ENCODE measurements at regions not wholly inside any gene's neighbourhood (a gene's known extent, or its start where the extent isn't known, plus 50 kb on each side); places are given as distances from the start of the nearest gene placed in this dataset.

GRCh38 chr3:164903820-164904451, 174.4 kb downstream of the SI start:
- no peaks in the 10 kb centered on the region for H3K9me3 ChIP-seq (ENCODE audit: control insufficient read depth, insufficient read depth, low read length)
- H3K27ac ChIP-seq (ENCODE audit: low read depth, low read length): no peak overlapping the region
- H3K4me2 ChIP-seq (ENCODE audit: low read length): no peak overlapping the region
- H3K4me3 ChIP-seq (ENCODE audit: low read length): no peak overlapping the region
- H3F3A ChIP-seq (ENCODE audit: control insufficient read depth, insufficient read depth): no peaks in the 10 kb centered on the region
- no peaks in the 10 kb centered on the region for H3K27me3 ChIP-seq (ENCODE audit: control insufficient read depth, low read length)
- H4K20me1 ChIP-seq (ENCODE audit: control insufficient read depth, insufficient read depth, low read depth, low read length): no peaks in the 10 kb centered on the region
- no peaks in the 10 kb centered on the region for H3K4me1 ChIP-seq (ENCODE audit: control insufficient read depth, low read length)
- no peaks in the 10 kb centered on the region for H3K9me2 ChIP-seq (replicated peaks; ENCODE audit: control insufficient read depth, low read length)
- TF ChIP-seq CTCF (IDR thresholded peaks at IDR 0.05; ENCODE audit: low read depth, low read length, poor library complexity, severe bottlenecking): no peak
- TF ChIP-seq EZH2phosphoT487 (IDR thresholded peaks at IDR 0.05; ENCODE audit: borderline replicate concordance, low read length): no peak
- no peaks in the 10 kb centered on the region for H3K36me3 ChIP-seq (ENCODE audit: control insufficient read depth, low read length)
- no peaks in the 10 kb centered on the region for H3K79me2 ChIP-seq (ENCODE audit: control insufficient read depth, low read length)

- H3K9me2 ChIP-seq (replicated peaks; ENCODE audit: control insufficient read depth, low read length): no peaks in the 10 kb centered on the region
- H3K36me3 ChIP-seq (ENCODE audit: control insufficient read depth, low read length): no peaks in the 10 kb centered on the region
- TF ChIP-seq EZH2phosphoT487 (IDR thresholded peaks at IDR 0.05; ENCODE audit: borderline replicate concordance, low read length) (no peak), CTCF (IDR thresholded peaks at IDR 0.05; ENCODE audit: low read depth, low read length, poor library complexity, severe bottlenecking) (no peak)
- no peak overlapping the region for H3K4me2 ChIP-seq (ENCODE audit: low read length)
- H3K27ac ChIP-seq (ENCODE audit: low read depth, low read length): no peak overlapping the region
- H3F3A ChIP-seq (ENCODE audit: control insufficient read depth, insufficient read depth): no peaks in the 10 kb centered on the region
- no peak overlapping the region for H3K4me3 ChIP-seq (ENCODE audit: low read length)
- no peaks in the 10 kb centered on the region for H3K9me3 ChIP-seq (ENCODE audit: control insufficient read depth, insufficient read depth, low read length)
- no peaks in the 10 kb centered on the region for H4K20me1 ChIP-seq (ENCODE audit: control insufficient read depth, insufficient read depth, low read depth, low read length)
- no peaks in the 10 kb centered on the region for H3K79me2 ChIP-seq (ENCODE audit: control insufficient read depth, low read length)
- no peaks in the 10 kb centered on the region for H3K27me3 ChIP-seq (ENCODE audit: control insufficient read depth, low read length)
- H3K4me1 ChIP-seq (ENCODE audit: control insufficient read depth, low read length): no peaks in the 10 kb centered on the region
Observed at GRCh38 chr3:164897342-164897741, 181.0 kb downstream of the SI start.

GRCh38 chr3:164890061-164890460, 188.2 kb downstream of the SI start:
- Histone ChIP-seq H3K79me2 (ENCODE audit: control insufficient read depth, low read length) (no peaks in the 10 kb centered on the region), H3K9me3 (ENCODE audit: control insufficient read depth, insufficient read depth, low read length) (0 out of 2 replicates have a peak, but pooled peaks cover 4% of the 10 kb centered on the region), H3K9me2 (replicated peaks; ENCODE audit: control insufficient read depth, low read length) (no peaks in the 10 kb centered on the region), H3K4me1 (ENCODE audit: control insufficient read depth, low read length) (no peaks in the 10 kb centered on the region), H3K27me3 (ENCODE audit: control insufficient read depth, low read length) (no peaks in the 10 kb centered on the region), H3K27ac (ENCODE audit: low read depth, low read length) (no peak overlapping the region), H4K20me1 (ENCODE audit: control insufficient read depth, insufficient read depth, low read depth, low read length) (no peaks in the 10 kb centered on the region), H3K36me3 (ENCODE audit: control insufficient read depth, low read length) (no peaks in the 10 kb centered on the region), H3F3A (ENCODE audit: control insufficient read depth, insufficient read depth) (no peaks in the 10 kb centered on the region), H3K4me2 (ENCODE audit: low read length) (no peak overlapping the region), H3K4me3 (ENCODE audit: low read length) (no peak overlapping the region)
- TF ChIP-seq EZH2phosphoT487 (IDR thresholded peaks at IDR 0.05; ENCODE audit: borderline replicate concordance, low read length) (no peak), CTCF (IDR thresholded peaks at IDR 0.05; ENCODE audit: low read depth, low read length, poor library complexity, severe bottlenecking) (no peak)

Measured in DOHH2 (cell line).